Panc1 (cell line): ENCODE measurements at regions not wholly inside any gene's neighbourhood (a gene's known extent, or its start where the extent isn't known, plus 50 kb on each side); places are given as distances from the start of the nearest gene placed in this dataset.

Source experiments
- ATAC-seq: fragments of 200-7000 bp; cut with Tn5 transposase; 2 replicates; pipeline ENCODE4 v1.9.1; 2020; ENCODE audit warnings: mild to moderate bottlenecking, moderate library complexity
- BruUV-seq: library from RNA; stranded (reverse); fragments of 400-500 nt; replicated peaks from 2 replicates; lab custom pipeline; 2021; lab: Mats Ljungman, UMichigan
- CTCF ChIA-PET: fragments of 300-600 bp; sonication (Branson Sonifier 250); formaldehyde crosslinking; loops from one replicate; lab custom pipeline; 2022; ENCODE audit warnings: antibody characterized with exemption; lab: Charles Lee
- POLR2A ChIA-PET: fragments of 300-600 bp; sonication (Branson Sonifier 250); formaldehyde crosslinking; loops from one replicate; lab custom pipeline; 2022; ENCODE audit warnings: antibody characterized with exemption; lab: Charles Lee
- DNase-seq: peaks from one replicate; pipeline ENCODE4 v3.0.0-alpha.2; 2010; ENCODE audit warnings: low read depth, low spot score
- H3K27ac ChIP-seq: 2 replicates; pipeline ENCODE4 v1.5.1; 2011; ENCODE audit warnings: mild to moderate bottlenecking, low read length, inconsistent platforms
- H3K27me3 ChIP-seq: fragments of 200-500 bp; sonication (Bioruptor generic); 2 replicates; pipeline ENCODE4 v1.6.0; 2014; ENCODE audit warnings: low read length, inconsistent platforms; ENCODE audit not compliant: control insufficient read depth, insufficient read depth
- H3K36me3 ChIP-seq: fragments of 200-500 bp; sonication (Bioruptor generic); 2 replicates; pipeline ENCODE4 v1.5.1; 2014; ENCODE audit warnings: inconsistent platforms, mild to moderate bottlenecking, low read length, moderate library complexity; ENCODE audit not compliant: control insufficient read depth, insufficient read depth
- H3K4me1 ChIP-seq: 2 replicates; pipeline ENCODE4 v1.5.1; 2011; ENCODE audit warnings: inconsistent platforms, mild to moderate bottlenecking, low read length, moderate library complexity; ENCODE audit not compliant: control insufficient read depth, insufficient read depth
- H3K4me3 ChIP-seq, 2 experiments: 2 replicates each; pipeline ENCODE4 v1.5.1; 2011 to 2012; ENCODE audit warnings: low read depth in 2 of 2, low read length in 2 of 2, mild to moderate bottlenecking in 2 of 2, inconsistent platforms in 1 of 2, moderate library complexity in 1 of 2
- H3K9me3 ChIP-seq: fragments of 200-500 bp; sonication (Bioruptor generic); 2 replicates; pipeline ENCODE4 v1.5.1; 2014; ENCODE audit warnings: low read depth, mild to moderate bottlenecking, inconsistent platforms, low read length, moderate library complexity; ENCODE audit not compliant: control insufficient read depth, insufficient read depth
- CTCF ChIP-seq: fragments of 450-650 bp; IDR thresholded peaks from 2 replicates; pipeline ENCODE4 v1.5.1; 2017; ENCODE audit warnings: mild to moderate bottlenecking
- POLR2AphosphoS5 ChIP-seq: IDR thresholded peaks from 2 replicates; pipeline ENCODE4 v1.6.1; 2012; ENCODE audit warnings: mild to moderate bottlenecking, low read depth, low read length, moderate library complexity
- REST ChIP-seq, 2 experiments: IDR thresholded peaks; 2 replicates each; pipeline ENCODE4 v1.6.1; 2011 to 2012; ENCODE audit warnings: low read depth in 2 of 2, control low read depth in 1 of 2, low read length in 1 of 2, mild to moderate bottlenecking in 1 of 2, moderate library complexity in 1 of 2; ENCODE audit not compliant: insufficient read depth in 1 of 2
- SIN3A ChIP-seq: IDR thresholded peaks from 2 replicates; pipeline ENCODE4 v1.6.1; 2012; ENCODE audit warnings: low read depth, mild to moderate bottlenecking, low read length, moderate library complexity, borderline replicate concordance; ENCODE audit not compliant: insufficient read depth
- TCF7L2 ChIP-seq: IDR thresholded peaks from 2 replicates; pipeline ENCODE4 v1.6.1; 2011; ENCODE audit warnings: mild to moderate bottlenecking, low read depth, low read length, inconsistent platforms
- in situ Hi-C: cut with HindIII; loops from 2 replicates; pipeline ENCODE4 v1.10.0; 2016; ENCODE audit warnings: low sequenced_read_pairs, low pct_unique_long_range_greater_than_20kb
- intact Hi-C: fragments of 100-400 bp; cut with micrococcal nuclease; formaldehyde crosslinking; loops from one replicate; pipeline ENCODE4 v1.10.0; 2022; ENCODE audit not compliant: unreplicated experiment

- DNase-seq (no peak), ATAC-seq (no peak)
- intact Hi-C loops (no loop called here), in situ Hi-C loops (no loop called here)
- BruUV-seq, result no TSS peak
- no peak overlapping the region for H3K4me3 ChIP-seq
- no peaks in the 10 kb centered on the region for H3K4me1 ChIP-seq
- TF ChIP-seq REST (IDR thresholded peaks at IDR 0.05; ENCODE audit: insufficient read depth in 1 of 2, low read depth in 2 of 2, low read length in 1 of 2) (no peak), TCF7L2 (no peak), POLR2AphosphoS5 (no peak), SIN3A (no peak), CTCF (no peak)
- no peaks in the 10 kb centered on the region for H3K9me3 ChIP-seq
- no peaks in the 10 kb centered on the region for H3K27me3 ChIP-seq
- ChIA-PET CTCF (no interaction called here), POLR2A (no interaction called here)
- no peak overlapping the region for H3K27ac ChIP-seq
- H3K36me3 ChIP-seq, result no peaks in the 10 kb centered on the region
Measured at GRCh38 chr4:30553151-30553550, 167.0 kb upstream of the PCDH7 start.

GRCh38 chr4:30553706-30554105 is 166.5 kb upstream of the PCDH7 start:
- H3K9me3 ChIP-seq, result no peaks in the 10 kb centered on the region
- no peak for DNase-seq
- no peak for TF ChIP-seq CTCF
- no peak for TF ChIP-seq REST (IDR thresholded peaks at IDR 0.05; ENCODE audit: insufficient read depth in 1 of 2, low read depth in 2 of 2, low read length in 1 of 2)
- TF ChIP-seq TCF7L2, result no peak
- no peak for TF ChIP-seq SIN3A
- no peak for TF ChIP-seq POLR2AphosphoS5
- H3K27me3 ChIP-seq, result no peaks in the 10 kb centered on the region
- in situ Hi-C loops, result no loop called here
- POLR2A ChIA-PET, result no interaction called here
- no peaks in the 10 kb centered on the region for H3K4me1 ChIP-seq
- H3K27ac ChIP-seq, result no peak overlapping the region
- intact Hi-C loops, result no loop called here
- CTCF ChIA-PET, result no interaction called here
- BruUV-seq, result no TSS peak
- H3K4me3 ChIP-seq, result no peak overlapping the region
- no peaks in the 10 kb centered on the region for H3K36me3 ChIP-seq
- no peak for ATAC-seq
